ENCODE measurements at regions not wholly inside any gene's neighbourhood (a gene's known extent, or its start where the extent isn't known, plus 50 kb on each side); places are given as distances from the start of the nearest gene placed in this dataset.

DNA sequence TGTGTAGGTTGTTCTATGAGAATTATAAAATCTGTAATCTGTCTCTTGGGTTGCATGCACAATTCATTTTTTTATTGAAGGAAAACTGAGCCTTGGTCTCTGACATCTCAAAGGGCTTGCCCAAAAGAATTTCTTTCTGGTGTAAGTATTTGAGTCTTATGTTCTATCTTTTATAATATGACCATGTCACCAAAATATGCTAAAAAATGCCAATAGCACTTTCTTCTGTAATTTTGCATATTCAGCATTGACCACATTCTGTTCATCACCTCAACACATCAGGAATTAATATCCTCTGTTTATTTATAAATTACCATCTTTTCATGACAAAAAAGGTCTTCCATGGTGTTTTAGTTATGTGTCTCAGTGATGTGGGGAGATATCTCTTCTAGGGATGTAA, 268.7 kb upstream of the TCF4 start:
- H3K27ac Mint-ChIP-seq: no peak overlapping the region
- ChIA-PET POLR2A (no interaction called here), CTCF (no interaction called here)
- H3K36me3 Mint-ChIP-seq: no peaks in the 10 kb centered on the region
- peaks cover 6% of the 10 kb centered on the region for H3K9me3 Mint-ChIP-seq
- no peak for DNase-seq
- no peaks in the 10 kb centered on the region for H3K4me1 Mint-ChIP-seq (ENCODE audit: low read depth)
- no peaks in the 10 kb centered on the region for H3K27me3 Mint-ChIP-seq
- intact Hi-C loops (cut with micrococcal nuclease): no loop called here
- H3K4me3 Mint-ChIP-seq: no peak overlapping the region

DNA sequence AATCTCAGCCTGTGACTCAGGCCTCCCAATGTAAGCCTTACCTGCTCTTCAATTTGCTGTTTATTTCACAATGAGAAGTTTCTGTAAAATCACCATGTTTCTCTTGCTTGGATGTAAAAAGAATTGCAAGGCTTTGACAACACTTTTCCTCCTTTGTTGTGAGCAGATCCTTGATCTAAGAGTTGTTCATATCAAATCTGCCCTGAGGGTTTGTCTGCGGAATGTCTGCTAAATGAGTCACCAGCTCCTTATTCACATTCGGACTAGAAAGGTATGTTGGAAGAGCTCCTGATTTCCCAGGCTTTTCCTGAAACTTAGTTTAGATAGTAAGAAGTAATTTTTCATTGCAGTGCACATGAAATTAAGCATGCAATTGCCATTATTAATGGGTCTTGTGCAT, 268.2 kb upstream of the TCF4 start:
- Mint-ChIP-seq H3K4me3 (no peak overlapping the region), H3K36me3 (no peaks in the 10 kb centered on the region), H3K27me3 (no peaks in the 10 kb centered on the region), H3K4me1 (ENCODE audit: low read depth) (no peaks in the 10 kb centered on the region), H3K27ac (no peak overlapping the region), H3K9me3 (peaks cover 6% of the 10 kb centered on the region)
- POLR2A ChIA-PET: no interaction called here
- intact Hi-C loops (cut with micrococcal nuclease): no loop called here
- CTCF ChIA-PET: no interaction called here
- DNase-seq: no peak

DNA sequence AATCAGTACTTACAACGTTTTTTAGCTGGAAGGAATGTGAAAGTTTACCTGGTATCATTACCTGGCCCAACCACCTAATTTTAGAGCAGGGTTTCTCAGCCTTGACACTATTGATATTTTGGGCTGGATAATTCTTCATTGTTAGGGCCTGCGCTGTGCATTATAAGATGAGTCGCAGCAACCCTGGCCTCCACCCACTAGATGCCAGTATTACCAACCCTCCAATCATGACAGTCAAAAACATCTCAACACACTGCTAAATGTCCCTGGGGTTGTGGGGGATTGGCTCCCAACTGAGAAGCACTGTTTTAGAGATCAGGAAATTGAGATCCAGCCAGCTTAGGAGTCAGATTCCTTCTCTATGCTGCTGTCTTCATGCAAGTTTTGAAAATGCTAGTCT, 265.3 kb upstream of the TCF4 start:
- H3K27ac Mint-ChIP-seq: no peak overlapping the region
- ChIA-PET POLR2A (no interaction called here), CTCF (no interaction called here)
- no peaks in the 10 kb centered on the region for H3K27me3 Mint-ChIP-seq
- H3K4me3 Mint-ChIP-seq: no peak overlapping the region
- peaks cover 13% of the 10 kb centered on the region for H3K9me3 Mint-ChIP-seq
- no peak for DNase-seq
- no peaks in the 10 kb centered on the region for H3K4me1 Mint-ChIP-seq (ENCODE audit: low read depth)
- H3K36me3 Mint-ChIP-seq: no peaks in the 10 kb centered on the region
- intact Hi-C loops (cut with micrococcal nuclease): no loop called here

DNA sequence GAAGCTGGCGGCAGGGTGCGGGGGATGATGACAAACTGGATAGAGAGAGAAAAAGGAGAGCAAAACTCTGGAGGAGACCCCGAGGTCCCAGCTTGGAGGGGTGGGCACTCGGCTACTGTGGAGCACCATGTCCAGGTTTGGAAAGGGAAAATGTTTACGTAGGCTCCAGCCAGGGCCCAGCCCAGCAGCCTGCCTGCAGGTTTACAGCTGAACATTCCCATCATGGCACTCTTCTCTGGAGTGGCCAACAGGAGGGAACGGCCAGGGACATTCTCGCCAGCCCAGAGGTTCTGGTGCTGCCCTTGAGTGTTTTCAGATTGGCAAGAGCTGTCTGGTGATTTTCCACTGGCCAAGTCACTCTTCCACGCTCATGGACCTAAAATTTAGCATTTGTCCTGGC, 262.9 kb upstream of the TCF4 start:
- H3K9me3 Mint-ChIP-seq: peaks cover 13% of the 10 kb centered on the region
- H3K36me3 Mint-ChIP-seq: no peaks in the 10 kb centered on the region
- POLR2A ChIA-PET: no interaction called here
- no peaks in the 10 kb centered on the region for H3K4me1 Mint-ChIP-seq (ENCODE audit: low read depth)
- CTCF ChIA-PET: no interaction called here
- H3K27me3 Mint-ChIP-seq: no peaks in the 10 kb centered on the region
- no peak overlapping the region for H3K27ac Mint-ChIP-seq
- intact Hi-C loops (cut with micrococcal nuclease): no loop called here
- DNase-seq: no peak
- H3K4me3 Mint-ChIP-seq: no peak overlapping the region

DNA sequence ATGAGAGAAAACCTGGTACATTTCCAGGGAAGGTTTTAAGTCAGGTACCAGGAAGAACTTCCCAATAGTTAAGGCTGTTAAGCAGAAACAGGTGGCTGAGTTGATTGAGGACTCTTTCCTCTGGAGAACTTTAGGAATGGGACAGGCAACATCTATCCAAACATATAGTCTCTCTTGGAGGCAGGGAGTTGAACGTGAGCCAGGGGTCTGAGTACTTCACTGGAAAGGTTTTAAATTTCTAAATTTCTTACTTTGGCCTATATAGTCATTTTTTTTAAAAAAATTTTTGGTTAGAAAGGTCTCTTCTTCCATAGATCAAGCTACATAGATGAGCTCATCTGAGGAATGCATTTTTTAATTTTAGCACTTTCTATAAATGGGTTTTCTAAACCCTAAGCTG, 261.4 kb upstream of the TCF4 start:
- POLR2A ChIA-PET: no interaction called here

DNA sequence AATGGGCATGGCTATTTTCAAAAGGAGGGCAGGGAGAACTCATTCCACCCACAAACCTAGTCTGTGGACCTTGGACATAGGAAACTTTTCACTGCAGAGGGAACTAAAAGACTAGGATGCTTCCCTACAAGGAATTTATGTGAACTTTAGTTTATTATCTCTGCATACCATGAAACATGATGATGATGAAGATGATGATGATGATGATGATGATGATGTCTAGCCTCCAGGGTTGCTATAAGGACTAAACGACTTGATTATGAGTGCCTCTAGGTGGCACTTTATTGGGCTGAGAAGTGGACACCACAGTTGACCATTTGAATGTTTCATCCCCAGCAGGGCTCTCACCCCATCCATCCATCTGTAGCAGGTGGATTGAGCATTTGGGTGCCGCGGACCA, 260.0 kb upstream of the TCF4 start:
- Mint-ChIP-seq H3K9me3 (peaks cover 9% of the 10 kb centered on the region), H3K27ac (no peak overlapping the region), H3K4me3 (no peak overlapping the region), H3K4me1 (ENCODE audit: low read depth) (no peaks in the 10 kb centered on the region), H3K36me3 (no peaks in the 10 kb centered on the region), H3K27me3 (no peaks in the 10 kb centered on the region)
- intact Hi-C loops (cut with micrococcal nuclease): no loop called here
- ChIA-PET CTCF (no interaction called here), POLR2A (no interaction called here)
- no peak for DNase-seq

More for the DNA sequence above, 261.4 kb upstream of the TCF4 start:
- no peak for DNase-seq
- H3K36me3 Mint-ChIP-seq: no peaks in the 10 kb centered on the region
- CTCF ChIA-PET: no interaction called here
- H3K27ac Mint-ChIP-seq: no peak overlapping the region
- H3K27me3 Mint-ChIP-seq: no peaks in the 10 kb centered on the region
- H3K4me1 Mint-ChIP-seq (ENCODE audit: low read depth): no peaks in the 10 kb centered on the region
- peaks cover 9% of the 10 kb centered on the region for H3K9me3 Mint-ChIP-seq
- intact Hi-C loops (cut with micrococcal nuclease): no loop called here
- H3K4me3 Mint-ChIP-seq: no peak overlapping the region

DNA sequence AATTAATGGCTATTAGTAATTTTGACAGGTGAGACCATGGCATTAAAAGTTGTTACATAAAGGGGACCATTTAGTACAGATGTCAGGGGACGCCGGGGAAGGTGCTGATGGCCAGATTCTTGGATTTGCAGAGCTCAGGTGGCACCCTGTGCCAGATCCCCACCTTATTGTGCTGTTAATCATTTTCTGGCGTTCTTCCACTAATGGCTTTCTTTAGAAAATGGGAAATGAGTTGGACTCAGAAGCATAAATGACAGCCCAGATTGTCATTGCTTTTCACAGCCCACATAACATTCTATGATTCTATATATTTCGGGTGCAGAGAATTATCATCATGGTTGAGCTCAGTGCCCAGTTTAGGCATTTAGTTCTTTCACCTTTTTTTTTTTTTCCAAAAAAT, 257.2 kb upstream of the TCF4 start:
- CTCF ChIA-PET: no interaction called here
- intact Hi-C loops (cut with micrococcal nuclease): no loop called here

DNA sequence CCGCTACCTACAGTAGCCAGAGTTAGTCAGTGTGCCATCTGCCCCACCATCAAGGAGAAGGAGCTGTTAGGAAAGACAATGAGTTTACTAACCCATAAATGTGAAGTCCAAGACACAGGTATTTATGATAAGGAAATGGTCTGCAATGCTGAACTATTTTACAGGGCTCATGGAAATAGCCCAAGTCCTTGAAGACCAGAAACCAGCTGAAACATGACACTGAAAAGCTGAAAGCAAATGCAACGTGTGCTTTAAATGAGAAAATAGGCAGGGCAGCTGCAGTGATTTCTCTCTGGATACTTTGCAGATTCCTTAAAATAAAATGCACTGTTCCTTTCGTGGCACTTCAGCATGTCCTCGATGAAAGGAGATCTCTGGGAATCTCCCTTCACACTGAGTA, 256.4 kb upstream of the TCF4 start:
- ChIA-PET POLR2A (no interaction called here), CTCF (no interaction called here)
- intact Hi-C loops (cut with micrococcal nuclease): no loop called here
- Mint-ChIP-seq H3K36me3 (no peaks in the 10 kb centered on the region), H3K27ac (no peak overlapping the region), H3K9me3 (peaks cover 11% of the 10 kb centered on the region), H3K4me1 (ENCODE audit: low read depth) (no peaks in the 10 kb centered on the region), H3K4me3 (no peak overlapping the region), H3K27me3 (no peaks in the 10 kb centered on the region)
- no peak for DNase-seq

More for the DNA sequence above, 257.2 kb upstream of the TCF4 start:
- Mint-ChIP-seq H3K27ac (no peak overlapping the region), H3K4me1 (ENCODE audit: low read depth) (no peaks in the 10 kb centered on the region), H3K36me3 (no peaks in the 10 kb centered on the region), H3K9me3 (peaks cover 7% of the 10 kb centered on the region), H3K4me3 (no peak overlapping the region), H3K27me3 (no peaks in the 10 kb centered on the region)
- DNase-seq: no peak
- POLR2A ChIA-PET: no interaction called here

DNA sequence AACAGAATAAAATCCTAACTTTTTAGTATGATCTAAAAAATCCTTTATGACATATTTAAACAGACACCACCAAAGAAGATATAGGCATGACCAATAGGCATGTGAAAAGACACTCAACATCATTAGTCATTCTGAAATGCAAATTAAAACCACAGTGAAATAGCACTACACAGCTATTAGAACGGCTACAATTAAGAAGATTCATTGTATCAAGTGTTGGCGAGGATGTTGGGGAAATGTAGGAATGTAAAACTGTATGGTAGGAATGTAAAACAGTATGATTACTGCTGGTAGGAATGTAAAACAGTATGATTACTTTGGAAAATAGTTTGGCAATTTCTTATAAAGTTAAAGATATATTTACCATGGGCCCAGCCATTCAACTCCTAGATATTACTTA, 253.3 kb upstream of the TCF4 start:
- H3K9me3 Mint-ChIP-seq: peaks cover 20% of the 10 kb centered on the region
- no peak overlapping the region for H3K27ac Mint-ChIP-seq
- intact Hi-C loops (cut with micrococcal nuclease): no loop called here
- no peaks in the 10 kb centered on the region for H3K36me3 Mint-ChIP-seq
- H3K27me3 Mint-ChIP-seq: no peaks in the 10 kb centered on the region
- no peaks in the 10 kb centered on the region for H3K4me1 Mint-ChIP-seq (ENCODE audit: low read depth)
- DNase-seq: no peak
- no peak overlapping the region for H3K4me3 Mint-ChIP-seq
- ChIA-PET CTCF (no interaction called here), POLR2A (no interaction called here)

DNA sequence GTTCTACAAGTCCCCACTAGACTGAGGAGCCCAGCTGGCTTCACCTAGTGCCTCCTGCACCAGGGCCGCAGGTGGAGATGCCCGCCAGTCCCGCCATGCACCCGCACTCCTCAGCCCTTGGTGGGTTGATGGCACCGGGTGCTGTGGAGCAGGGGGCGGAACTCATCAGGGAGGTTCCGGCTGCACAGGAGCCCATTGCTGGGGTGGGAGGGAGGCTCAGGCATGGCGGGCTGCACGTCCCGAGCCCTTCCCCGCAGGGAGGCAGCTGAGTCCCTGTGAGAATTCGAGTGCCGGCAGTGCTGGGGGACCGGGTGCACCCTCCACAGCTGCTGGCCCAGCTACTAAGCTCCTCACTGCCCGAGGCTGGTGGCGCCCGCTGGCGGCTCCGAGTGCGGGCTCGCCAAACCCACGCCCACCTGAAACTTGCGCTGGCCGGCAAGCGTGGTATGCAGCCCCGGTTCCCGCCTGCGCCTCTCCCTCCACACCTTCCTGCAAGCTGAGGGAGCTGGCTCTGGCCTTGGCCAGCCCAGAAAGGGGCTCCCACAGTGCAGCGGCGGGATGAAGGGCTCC, 252.7 kb upstream of the TCF4 start:
- H3K27ac Mint-ChIP-seq: no peak overlapping the region
- CTCF ChIA-PET: no interaction called here
- no peak overlapping the region for H3K4me3 Mint-ChIP-seq
- POLR2A ChIA-PET: no interaction called here
- no peaks in the 10 kb centered on the region for H3K36me3 Mint-ChIP-seq
- H3K27me3 Mint-ChIP-seq: no peaks in the 10 kb centered on the region
- H3K9me3 Mint-ChIP-seq: peaks cover 20% of the 10 kb centered on the region
- no peaks in the 10 kb centered on the region for H3K4me1 Mint-ChIP-seq (ENCODE audit: low read depth)
- DNase-seq: no peak
- intact Hi-C loops (cut with micrococcal nuclease): no loop called here

DNA sequence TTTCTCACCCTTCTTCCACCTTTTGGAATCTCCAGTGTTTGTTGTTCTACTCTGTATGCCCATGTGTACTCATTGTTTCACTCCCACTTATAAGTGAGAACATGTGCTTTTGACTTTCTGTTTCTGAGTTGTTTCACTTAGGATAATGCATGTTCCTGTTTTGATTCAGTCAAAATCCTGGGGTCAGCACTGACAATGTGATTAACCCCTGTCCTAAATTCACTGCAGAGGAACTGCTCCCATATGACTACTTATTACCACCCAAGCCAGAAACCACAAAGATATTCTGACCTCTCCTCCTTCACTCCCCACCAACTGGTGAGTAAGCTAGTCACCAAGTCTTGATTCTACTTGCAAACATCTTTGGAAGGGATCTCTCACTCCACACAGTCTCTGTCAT, 251.4 kb upstream of the TCF4 start:
- Mint-ChIP-seq H3K4me1 (ENCODE audit: low read depth) (no peaks in the 10 kb centered on the region), H3K27ac (no peak overlapping the region), H3K9me3 (peaks cover 23% of the 10 kb centered on the region), H3K36me3 (no peaks in the 10 kb centered on the region), H3K4me3 (no peak overlapping the region), H3K27me3 (no peaks in the 10 kb centered on the region)
- intact Hi-C loops (cut with micrococcal nuclease): no loop called here
- POLR2A ChIA-PET: no interaction called here
- CTCF ChIA-PET: no interaction called here
- DNase-seq: no peak

DNA sequence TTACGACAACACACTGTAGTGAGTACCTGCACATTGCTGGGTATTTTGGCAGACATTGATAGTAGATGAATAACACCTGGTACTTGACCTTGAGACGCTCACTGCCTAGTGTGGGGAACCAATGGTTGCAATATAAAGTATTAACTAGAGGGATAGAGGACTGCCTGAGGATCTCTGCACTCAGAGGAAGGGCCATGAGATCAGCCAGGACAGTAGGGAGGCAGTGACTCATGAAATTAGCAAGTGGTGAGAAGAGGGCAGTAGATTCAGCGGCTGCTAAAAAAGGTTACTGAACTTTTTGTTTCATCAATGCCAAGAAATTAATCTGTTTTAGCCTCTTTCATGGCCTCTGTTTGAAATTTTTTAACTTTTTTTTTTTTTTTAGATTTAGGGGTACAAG, 250.8 kb upstream of the TCF4 start:
- Mint-ChIP-seq H3K36me3 (no peaks in the 10 kb centered on the region), H3K27me3 (no peaks in the 10 kb centered on the region), H3K4me3 (no peak overlapping the region), H3K4me1 (ENCODE audit: low read depth) (no peaks in the 10 kb centered on the region), H3K27ac (no peak overlapping the region), H3K9me3 (peaks cover 23% of the 10 kb centered on the region)
- no peak for DNase-seq
- CTCF ChIA-PET: no interaction called here
- POLR2A ChIA-PET: no interaction called here
- intact Hi-C loops (cut with micrococcal nuclease): no loop called here

DNA sequence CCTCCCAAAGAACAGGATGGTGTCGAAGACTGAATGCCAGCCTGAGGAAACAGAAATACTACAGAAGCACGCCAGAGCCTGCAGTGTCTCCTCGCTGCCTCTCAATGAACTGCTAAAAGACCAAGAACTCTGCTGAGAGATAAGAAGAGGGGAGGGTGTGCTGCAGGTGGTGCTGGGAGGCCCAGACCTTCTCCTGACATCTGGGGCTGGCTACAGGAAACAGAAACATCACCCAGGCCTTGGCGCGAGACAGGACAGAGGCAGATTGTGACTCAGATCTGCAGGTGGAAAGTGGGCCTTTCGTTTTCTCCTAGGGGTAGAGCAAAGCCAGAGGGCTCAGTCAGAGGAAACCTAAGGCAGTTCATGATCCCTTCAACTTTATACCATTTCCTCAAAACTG, 250.3 kb upstream of the TCF4 start:
- Mint-ChIP-seq H3K36me3 (no peaks in the 10 kb centered on the region), H3K4me1 (ENCODE audit: low read depth) (no peaks in the 10 kb centered on the region), H3K4me3 (no peak overlapping the region), H3K27me3 (no peaks in the 10 kb centered on the region), H3K9me3 (peaks cover 26% of the 10 kb centered on the region), H3K27ac (no peak overlapping the region)
- ChIA-PET CTCF (no interaction called here), POLR2A (no interaction called here)
- DNase-seq: no peak
- intact Hi-C loops (cut with micrococcal nuclease): no loop called here

DNA sequence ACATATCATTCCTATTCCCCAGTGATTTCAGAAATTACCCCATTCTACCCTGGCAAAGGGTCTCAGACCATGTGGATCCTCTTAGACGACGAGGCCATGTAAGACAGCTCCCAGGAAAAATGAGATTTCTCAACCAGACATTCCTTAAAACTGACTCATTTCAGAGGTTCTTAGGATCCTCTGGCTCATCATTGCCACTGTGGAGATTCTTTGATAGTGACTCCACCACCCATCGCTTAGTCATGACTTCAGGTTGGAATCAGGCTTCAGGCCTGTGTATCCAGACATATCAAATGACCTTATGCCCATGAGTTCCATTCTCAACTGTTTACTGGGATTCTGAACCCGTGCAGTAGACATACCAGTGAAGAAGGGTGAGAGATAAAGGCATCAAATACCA, 245.6 kb upstream of the TCF4 start:
- H3K4me3 Mint-ChIP-seq: no peak overlapping the region
- POLR2A ChIA-PET: no interaction called here
- no peak overlapping the region for H3K27ac Mint-ChIP-seq
- no peak for DNase-seq
- no peaks in the 10 kb centered on the region for H3K36me3 Mint-ChIP-seq
- H3K4me1 Mint-ChIP-seq (ENCODE audit: low read depth): no peaks in the 10 kb centered on the region
- H3K27me3 Mint-ChIP-seq: no peaks in the 10 kb centered on the region
- intact Hi-C loops (cut with micrococcal nuclease): no loop called here
- peaks cover 17% of the 10 kb centered on the region for H3K9me3 Mint-ChIP-seq
- CTCF ChIA-PET: no interaction called here
